Endothelial cell of umbilical vein (primary cell): ENCODE measurements at regions not wholly inside any gene's neighbourhood (a gene's known extent, or its start where the extent isn't known, plus 50 kb on each side); places are given as distances from the start of the nearest gene placed in this dataset.

ENCODE experiments used
- BruUV-seq: library from RNA; stranded (reverse); fragments of 400-500 nt; replicated peaks from 2 replicates; lab custom pipeline; 2021; lab: Mats Ljungman, UMichigan
- CTCF ChIA-PET: fragments of 300-600, 350-600 bp; sonication (Branson Sonifier 250); formaldehyde crosslinking; loops from one replicate; lab custom pipeline; 2021; ENCODE audit warnings: antibody characterized with exemption, inconsistent platforms; lab: Charles Lee
- POLR2A ChIA-PET: fragments of 300-600, 350-600 bp; sonication (Branson Sonifier 250); formaldehyde crosslinking; loops from one replicate; lab custom pipeline; 2021; ENCODE audit warnings: antibody characterized with exemption, inconsistent platforms; lab: Charles Lee
- DNase-seq: peaks from one replicate; pipeline ENCODE4 v3.0.0-alpha.2; 2011; ENCODE audit warnings: low read depth, low spot score
- FAIRE-seq: peaks from 2 replicates; lab custom pipeline; 2011; peaks lifted over from hg19 to GRCh38; lab: Jason Lieb, UNC
- H2AFZ ChIP-seq: 2 replicates; pipeline ENCODE4 v1.6.0; 2012; ENCODE audit warnings: low read depth, low read length, control low read depth, inconsistent platforms
- H3K27ac ChIP-seq: 2 replicates; pipeline ENCODE4 v1.5.1; 2011; ENCODE audit warnings: low read depth, mild to moderate bottlenecking, control low read depth, low read length, moderate library complexity; ENCODE audit not compliant: insufficient read depth
- H3K27me3 ChIP-seq, 2 experiments: 2 replicates each; pipeline versions ENCODE4 v1.6.0 to v1.6.1; 2011; ENCODE audit warnings: low read length in 2 of 2, mixed read lengths in 1 of 2; ENCODE audit not compliant: control insufficient read depth in 2 of 2, insufficient read depth in 2 of 2
- H3K36me3 ChIP-seq, 2 experiments: 2 replicates in 1 of 2; 3 replicates in 1 of 2; pipeline ENCODE4 v1.5.1; 2011; ENCODE audit warnings: low read length in 2 of 2, mild to moderate bottlenecking in 1 of 2, moderate library complexity in 1 of 2; ENCODE audit not compliant: control insufficient read depth in 2 of 2, insufficient read depth in 2 of 2; ENCODE audit errors: extremely low read depth in 1 of 2
- H3K4me1 ChIP-seq: 3 replicates; pipeline ENCODE4 v1.5.1; 2011; ENCODE audit warnings: mild to moderate bottlenecking, low read length; ENCODE audit not compliant: control insufficient read depth, insufficient read depth; ENCODE audit errors: extremely low read depth
- H3K4me2 ChIP-seq: 2 replicates; pipeline ENCODE4 v1.6.1; 2011; ENCODE audit warnings: low read length, control low read depth, mixed read lengths; ENCODE audit not compliant: insufficient read depth
- H3K4me3 ChIP-seq, 3 experiments: fragments of 200-600 bp in 1 of 3; sonication (generic), shearing (Covaris generic) in 1 of 3; replicated peaks in 1 of 3; 2 replicates each; pipeline ENCODE4 v1.5.1; 2011 to 2016; ENCODE audit warnings: control low read depth in 3 of 3, low read length in 3 of 3, mild to moderate bottlenecking in 2 of 3, inconsistent platforms in 1 of 3, low read depth in 1 of 3, moderate library complexity in 1 of 3; ENCODE audit not compliant: insufficient read depth in 1 of 3
- H3K79me2 ChIP-seq: 2 replicates; pipeline ENCODE4 v1.6.0; 2012; ENCODE audit warnings: low read length, inconsistent platforms; ENCODE audit not compliant: control insufficient read depth, insufficient read depth
- H3K9ac ChIP-seq: replicated peaks from 2 replicates; pipeline ENCODE3; 2011; ENCODE audit warnings: low read length, control low read depth; ENCODE audit not compliant: insufficient read depth; ENCODE audit errors: extremely low read depth
- H3K9me1 ChIP-seq: replicated peaks from 3 replicates; pipeline ENCODE4 v1.6.0; 2011; ENCODE audit warnings: mild to moderate bottlenecking, low read length; ENCODE audit not compliant: control insufficient read depth, insufficient read depth; ENCODE audit errors: extremely low read depth
- H3K9me3 ChIP-seq: replicated peaks from 2 replicates; pipeline ENCODE4 v1.5.1; 2012; ENCODE audit warnings: low read length, inconsistent platforms; ENCODE audit not compliant: control insufficient read depth, insufficient read depth
- H4K20me1 ChIP-seq: replicated peaks from 2 replicates; pipeline ENCODE3; 2011; ENCODE audit warnings: mild to moderate bottlenecking, low read length; ENCODE audit not compliant: control insufficient read depth, insufficient read depth; ENCODE audit errors: extremely low read depth
- EZH2 ChIP-seq: IDR thresholded peaks from 2 replicates; pipeline ENCODE4 v1.6.1; 2012; ENCODE audit warnings: borderline replicate concordance, low read depth, mild to moderate bottlenecking, moderate library complexity, low read length, inconsistent platforms; ENCODE audit not compliant: severe bottlenecking
- FOS ChIP-seq: IDR thresholded peaks from 2 replicates; pipeline ENCODE4 v1.6.1; 2011; ENCODE audit warnings: mild to moderate bottlenecking, low read length, moderate library complexity, borderline replicate concordance; ENCODE audit not compliant: insufficient read depth
- GATA2 ChIP-seq: IDR thresholded peaks from 2 replicates; pipeline ENCODE4 v1.7.0; 2011; ENCODE audit warnings: low read depth, mild to moderate bottlenecking, moderate library complexity, mixed read lengths, low read length; ENCODE audit not compliant: insufficient read length, insufficient read depth
- JUN ChIP-seq: IDR thresholded peaks from 2 replicates; pipeline ENCODE4 v1.6.1; 2011; ENCODE audit warnings: borderline replicate concordance, low read depth; ENCODE audit not compliant: insufficient read length, insufficient read depth
- MYC ChIP-seq: IDR thresholded peaks from one replicate; pipeline ENCODE4 v1.6.1; 2011; ENCODE audit warnings: mild to moderate bottlenecking, low read depth, low read length
- POLR2A ChIP-seq: IDR thresholded peaks from 2 replicates; pipeline ENCODE4 v1.6.1; 2012; ENCODE audit warnings: low read depth, mild to moderate bottlenecking, control low read depth, low read length
- POLR2AphosphoS5 ChIP-seq: IDR thresholded peaks from 2 replicates; pipeline ENCODE4 v1.6.1; 2012; ENCODE audit warnings: low read depth, mild to moderate bottlenecking, control low read depth, low read length, moderate library complexity; ENCODE audit not compliant: insufficient read depth
- dilution Hi-C: fragments of 300-500 bp; cut with MboI; formaldehyde crosslinking; loops from one replicate; pipeline ENCODE4 v1.15.0; 2019; ENCODE audit warnings: low sequenced_read_pairs; ENCODE audit not compliant: extremely low pct_ligation_motif_present
- intact Hi-C: fragments of 100-400 bp; cut with micrococcal nuclease; formaldehyde crosslinking; loops from one replicate; pipeline ENCODE4 v1.10.0; 2022
- TF ChIP-seq, protein P1 (sequence below): IDR thresholded peaks from 2 replicates; pipeline ENCODE4 v1.6.1; 2011; ENCODE audit not compliant: insufficient read depth, insufficient read length
- TF ChIP-seq, protein P2 (sequence below), 2 donors: IDR thresholded peaks; 1 replicate in 1 of 2; 2 replicates in 1 of 2; pipeline ENCODE4 v1.5.1; 2011; ENCODE audit warnings: low read length in 2 of 2, mild to moderate bottlenecking in 2 of 2, moderate library complexity in 2 of 2, control low read depth in 1 of 2, inconsistent platforms in 1 of 2, low read depth in 1 of 2; ENCODE audit not compliant: insufficient read depth in 1 of 2; ENCODE audit errors: extremely low read depth in 1 of 2

DNA sequence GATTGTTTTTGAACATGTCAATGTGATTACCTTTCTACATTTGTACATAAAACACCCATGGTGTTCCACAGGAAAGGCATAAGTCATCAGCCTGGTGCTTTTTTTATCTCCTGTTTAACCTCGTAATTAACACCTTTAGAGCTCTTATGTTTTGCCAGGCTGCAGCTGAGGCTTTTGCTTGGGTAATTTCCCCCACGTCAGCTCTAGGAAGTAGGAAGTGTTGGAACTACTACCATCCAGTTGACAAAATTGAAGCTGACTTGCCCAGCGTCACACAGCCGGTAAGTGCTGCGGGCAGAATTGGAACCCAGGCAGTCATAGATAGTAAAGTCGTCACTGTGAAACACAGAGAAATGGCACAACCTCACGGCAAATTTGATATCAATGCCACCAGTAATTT is 86.6 kb upstream of the BMP2 start:
- no peaks in the 10 kb centered on the region for H3K79me2 ChIP-seq
- H2AFZ ChIP-seq = no peak overlapping the region
- FAIRE-seq (no peak), DNase-seq (no peak)
- dilution Hi-C loops = no loop called here
- ChIA-PET POLR2A (no interaction called here), CTCF (no interaction called here)
- no peak overlapping the region for H3K9ac ChIP-seq
- BruUV-seq = no TSS peak
- TF ChIP-seq MYC (no peak), GATA2 (no peak), EZH2 (no peak), FOS (no peak), POLR2AphosphoS5 (no peak), POLR2A (no peak)
- TF ChIP-seq, protein P1, sequence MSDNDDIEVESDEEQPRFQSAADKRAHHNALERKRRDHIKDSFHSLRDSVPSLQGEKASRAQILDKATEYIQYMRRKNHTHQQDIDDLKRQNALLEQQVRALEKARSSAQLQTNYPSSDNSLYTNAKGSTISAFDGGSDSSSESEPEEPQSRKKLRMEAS = no peak
- H3K36me3 ChIP-seq = no peaks in the 10 kb centered on the region
- H3K9me1 ChIP-seq = no peaks in the 10 kb centered on the region
- no peaks in the 10 kb centered on the region for H3K27me3 ChIP-seq
- H3K27ac ChIP-seq = no peak overlapping the region
- intact Hi-C loops = no loop called here
- no peaks in the 10 kb centered on the region for H4K20me1 ChIP-seq
- no peaks in the 10 kb centered on the region for H3K9me3 ChIP-seq
- H3K4me3 ChIP-seq = no peak overlapping the region
- peaks cover 25% of the 10 kb centered on the region for H3K4me1 ChIP-seq
- no peak overlapping the region for H3K4me2 ChIP-seq

DNA sequence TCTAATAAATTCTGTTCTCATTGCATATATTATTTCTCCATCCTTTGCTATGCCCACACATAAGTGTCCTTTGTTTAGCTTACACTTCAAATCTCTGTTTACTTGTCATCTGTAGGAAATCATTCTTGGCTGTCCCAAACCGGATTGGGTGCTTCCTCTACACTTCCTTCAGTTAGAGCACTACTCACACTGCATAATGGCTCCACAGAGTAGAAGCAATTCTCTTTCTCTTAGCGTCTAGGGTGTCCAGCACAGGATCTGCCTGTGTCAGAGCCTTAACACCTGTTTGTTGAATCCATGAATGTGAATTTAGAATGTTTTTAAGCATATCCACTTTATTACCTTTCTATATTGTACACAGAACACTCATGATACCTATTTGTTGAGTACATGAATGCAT is 87.0 kb upstream of the BMP2 start:
- Histone ChIP-seq H3K9ac (no peak overlapping the region), H3K9me1 (no peaks in the 10 kb centered on the region), H2AFZ (no peak overlapping the region), H3K9me3 (no peaks in the 10 kb centered on the region), H3K79me2 (no peaks in the 10 kb centered on the region), H4K20me1 (no peaks in the 10 kb centered on the region), H3K4me2 (no peak overlapping the region), H3K27ac (no peak overlapping the region), H3K36me3 (no peaks in the 10 kb centered on the region), H3K4me1 (peaks cover 23% of the 10 kb centered on the region), H3K4me3 (no peak overlapping the region), H3K27me3 (no peaks in the 10 kb centered on the region)
- dilution Hi-C loops (no loop called here), intact Hi-C loops (no loop called here)
- TF ChIP-seq FOS (no peak), EZH2 (no peak), GATA2 (no peak), POLR2AphosphoS5 (no peak), MYC (no peak), POLR2A (no peak), JUN (no peak)
- TF ChIP-seq, protein P2, sequence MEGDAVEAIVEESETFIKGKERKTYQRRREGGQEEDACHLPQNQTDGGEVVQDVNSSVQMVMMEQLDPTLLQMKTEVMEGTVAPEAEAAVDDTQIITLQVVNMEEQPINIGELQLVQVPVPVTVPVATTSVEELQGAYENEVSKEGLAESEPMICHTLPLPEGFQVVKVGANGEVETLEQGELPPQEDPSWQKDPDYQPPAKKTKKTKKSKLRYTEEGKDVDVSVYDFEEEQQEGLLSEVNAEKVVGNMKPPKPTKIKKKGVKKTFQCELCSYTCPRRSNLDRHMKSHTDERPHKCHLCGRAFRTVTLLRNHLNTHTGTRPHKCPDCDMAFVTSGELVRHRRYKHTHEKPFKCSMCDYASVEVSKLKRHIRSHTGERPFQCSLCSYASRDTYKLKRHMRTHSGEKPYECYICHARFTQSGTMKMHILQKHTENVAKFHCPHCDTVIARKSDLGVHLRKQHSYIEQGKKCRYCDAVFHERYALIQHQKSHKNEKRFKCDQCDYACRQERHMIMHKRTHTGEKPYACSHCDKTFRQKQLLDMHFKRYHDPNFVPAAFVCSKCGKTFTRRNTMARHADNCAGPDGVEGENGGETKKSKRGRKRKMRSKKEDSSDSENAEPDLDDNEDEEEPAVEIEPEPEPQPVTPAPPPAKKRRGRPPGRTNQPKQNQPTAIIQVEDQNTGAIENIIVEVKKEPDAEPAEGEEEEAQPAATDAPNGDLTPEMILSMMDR (IDR thresholded peaks at IDR 0.05; ENCODE audit: extremely low read depth in 1 of 2, insufficient read depth in 1 of 2, low read depth in 1 of 2, low read length in 2 of 2) = no peak
- TF ChIP-seq, protein P1 = no peak
- POLR2A ChIA-PET = no interaction called here
- CTCF ChIA-PET = no interaction called here
- DNase-seq = no peak
- no peak for FAIRE-seq
- no TSS peak for BruUV-seq
